SH-SY5Y (cell line): ENCODE measurements at regions not wholly inside any gene's neighbourhood (a gene's known extent, or its start where the extent isn't known, plus 50 kb on each side); places are given as distances from the start of the nearest gene placed in this dataset.

Source experiments
- GATA2 ChIP-seq: IDR thresholded peaks from 2 replicates; pipeline ENCODE4 v1.6.1; 2011; ENCODE audit warnings: mild to moderate bottlenecking, low read depth, low read length
- GATA3 ChIP-seq: IDR thresholded peaks from 2 replicates; pipeline ENCODE4 v1.6.1; 2011; ENCODE audit warnings: low read depth, mild to moderate bottlenecking, low read length, moderate library complexity

- TF ChIP-seq GATA3 (no peak), GATA2 (no peak)
Observed at GRCh38 chr12:20201733-20202132, 166.6 kb upstream of the PDE3A start.
